ENCODE measurements at regions not wholly inside any gene's neighbourhood (a gene's known extent, or its start where the extent isn't known, plus 50 kb on each side); places are given as distances from the start of the nearest gene placed in this dataset.

DNA sequence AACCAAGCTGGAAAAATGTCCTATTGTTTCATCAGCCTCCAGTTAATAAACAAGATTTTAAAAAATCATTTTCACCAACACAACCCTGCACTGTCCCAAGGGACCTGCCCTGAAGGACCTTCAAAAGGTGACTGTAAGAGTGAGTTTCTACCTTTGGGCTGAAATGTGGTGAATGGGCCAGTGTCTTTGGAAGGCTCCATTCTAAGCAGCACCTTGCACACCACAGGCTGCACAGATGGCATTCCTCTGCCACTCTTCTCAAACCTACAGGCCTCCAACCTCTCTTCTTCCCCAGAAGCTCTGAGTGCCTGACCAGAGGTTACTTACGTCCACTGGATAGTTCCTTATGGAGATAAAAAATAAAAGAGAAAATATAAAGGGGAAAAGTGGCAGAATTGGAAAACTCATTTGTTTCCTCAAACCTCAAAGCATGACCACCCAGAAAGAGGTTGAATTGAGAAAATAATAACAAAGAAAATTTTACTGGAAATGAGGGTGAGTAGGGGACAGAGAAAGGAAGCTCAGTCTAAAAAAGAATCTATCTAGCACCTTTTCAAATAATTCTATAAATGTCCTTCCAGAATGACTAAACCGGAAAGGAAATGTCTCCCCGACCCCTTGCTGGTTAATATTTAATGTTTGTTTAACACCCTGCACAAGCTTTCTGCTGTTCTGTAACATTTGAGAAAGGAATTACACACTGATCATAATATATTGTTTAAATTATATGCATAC, 175.7 kb downstream of the METTL4 start:
- no peaks in the 10 kb centered on the region for H3K36me3 Mint-ChIP-seq
- ATAC-seq (ENCODE audit: low read depth) = no peak
- no peaks in the 10 kb centered on the region for H3K4me1 Mint-ChIP-seq
- H3K27ac Mint-ChIP-seq = no peak overlapping the region
- POLR2A ChIA-PET = no interaction called here
- DNase-seq = no peak
- no peaks in the 10 kb centered on the region for H3K9me3 Mint-ChIP-seq
- H3K27me3 Mint-ChIP-seq = peaks cover 9% of the 10 kb centered on the region
- H3K4me3 Mint-ChIP-seq = no peak overlapping the region

DNA sequence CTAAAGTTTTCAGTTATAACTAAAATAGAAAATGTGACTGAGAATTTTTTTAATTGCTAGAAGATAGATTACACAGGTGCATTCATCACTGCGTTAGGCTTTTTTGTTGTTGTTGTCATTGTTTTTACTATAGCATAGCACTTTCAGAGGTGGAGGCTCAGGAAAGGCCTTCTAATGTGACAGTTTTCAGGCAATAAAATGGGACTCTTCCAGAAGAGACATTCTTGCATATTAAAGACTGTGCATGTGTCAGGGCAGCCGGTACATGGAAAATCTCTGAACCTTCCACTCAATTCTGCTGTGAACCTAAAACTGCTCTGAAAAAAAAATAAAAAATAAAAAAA, 175.2 kb downstream of the METTL4 start:
- Mint-ChIP-seq H3K36me3 (no peaks in the 10 kb centered on the region), H3K4me1 (no peaks in the 10 kb centered on the region), H3K4me3 (no peak overlapping the region), H3K9me3 (no peaks in the 10 kb centered on the region), H3K27ac (no peak overlapping the region), H3K27me3 (peaks cover 9% of the 10 kb centered on the region)
- no peak for DNase-seq
- POLR2A ChIA-PET = no interaction called here
- ATAC-seq (ENCODE audit: low read depth) = no peak

DNA sequence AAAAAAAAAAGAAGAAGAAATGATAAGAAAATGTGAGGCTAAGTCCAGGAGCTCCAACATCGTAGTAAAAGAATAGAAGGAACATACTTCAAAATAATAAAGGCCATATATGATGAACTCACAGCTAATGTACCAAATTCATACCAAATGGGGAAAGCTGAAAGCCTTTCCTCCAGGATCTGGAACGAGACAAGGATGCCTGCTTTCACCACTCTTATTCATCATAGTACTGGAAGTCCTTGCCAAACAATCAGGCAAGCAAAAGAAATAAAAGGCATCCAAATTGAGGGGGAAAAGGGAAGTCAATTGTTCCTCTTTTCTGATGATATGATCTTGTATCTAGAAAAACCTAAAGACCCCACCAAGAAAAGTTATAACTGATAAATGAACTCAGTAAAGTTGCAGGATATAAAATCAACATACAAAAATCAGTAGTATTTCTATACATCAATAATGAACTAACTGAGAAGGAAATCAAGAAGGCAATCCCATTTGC, 170.6 kb downstream of the METTL4 start:
- ATAC-seq (ENCODE audit: low read depth) = no peak
- Mint-ChIP-seq H3K27ac (no peak overlapping the region), H3K9me3 (no peaks in the 10 kb centered on the region), H3K4me1 (no peaks in the 10 kb centered on the region), H3K27me3 (peaks cover 2% of the 10 kb centered on the region), H3K4me3 (no peak overlapping the region), H3K36me3 (no peaks in the 10 kb centered on the region)
- DNase-seq = no peak
- POLR2A ChIA-PET = no interaction called here

DNA sequence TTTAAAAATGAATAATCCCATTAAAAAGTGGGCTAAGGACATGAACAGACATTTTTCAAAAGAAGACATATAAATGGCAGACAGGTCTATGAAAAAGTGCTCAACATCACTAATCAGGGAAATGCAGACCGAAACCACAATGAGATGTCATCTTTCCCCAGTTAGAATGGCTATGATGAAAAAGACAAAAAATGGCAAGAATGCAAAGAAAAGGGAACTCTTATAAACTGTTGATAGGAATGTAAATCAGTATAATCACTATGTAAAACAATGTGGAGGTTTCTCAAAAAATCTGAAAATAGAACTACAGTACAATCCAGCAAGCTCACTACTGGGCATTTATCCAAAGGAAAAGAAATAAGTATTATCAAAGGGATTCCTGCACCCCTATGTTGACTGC, 169.2 kb downstream of the METTL4 start:
- no peak for DNase-seq
- Mint-ChIP-seq H3K9me3 (no peaks in the 10 kb centered on the region), H3K27me3 (peaks cover 4% of the 10 kb centered on the region), H3K4me3 (no peak overlapping the region), H3K4me1 (no peaks in the 10 kb centered on the region), H3K36me3 (no peaks in the 10 kb centered on the region), H3K27ac (no peak overlapping the region)
- ATAC-seq (ENCODE audit: low read depth) = no peak
- POLR2A ChIA-PET = no interaction called here

DNA sequence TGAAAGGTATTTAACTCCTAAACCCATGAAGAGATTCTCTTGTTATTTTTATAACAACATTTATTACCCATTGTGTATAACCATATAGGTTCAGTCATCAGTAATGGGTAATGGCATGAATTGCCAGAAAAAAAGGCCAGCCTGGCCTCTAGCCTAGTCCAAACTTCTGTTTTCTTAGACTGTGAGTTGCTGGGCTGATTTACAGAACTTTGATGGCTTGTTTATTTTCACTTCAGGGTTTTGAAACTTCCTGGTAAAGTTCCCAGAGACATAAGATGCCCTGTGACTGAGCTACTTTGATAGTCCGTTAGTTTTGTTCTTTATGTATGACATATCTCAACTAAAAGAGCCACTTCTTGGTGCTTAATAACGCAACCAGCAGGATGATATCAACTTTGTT, 164.8 kb downstream of the METTL4 start:
- H3K4me1 Mint-ChIP-seq = no peaks in the 10 kb centered on the region
- no peak overlapping the region for H3K27ac Mint-ChIP-seq
- peaks cover 4% of the 10 kb centered on the region for H3K27me3 Mint-ChIP-seq
- H3K9me3 Mint-ChIP-seq = no peaks in the 10 kb centered on the region
- H3K4me3 Mint-ChIP-seq = no peak overlapping the region
- no peak for DNase-seq
- H3K36me3 Mint-ChIP-seq = no peaks in the 10 kb centered on the region
- POLR2A ChIA-PET = no interaction called here
- no peak for ATAC-seq (ENCODE audit: low read depth)

DNA sequence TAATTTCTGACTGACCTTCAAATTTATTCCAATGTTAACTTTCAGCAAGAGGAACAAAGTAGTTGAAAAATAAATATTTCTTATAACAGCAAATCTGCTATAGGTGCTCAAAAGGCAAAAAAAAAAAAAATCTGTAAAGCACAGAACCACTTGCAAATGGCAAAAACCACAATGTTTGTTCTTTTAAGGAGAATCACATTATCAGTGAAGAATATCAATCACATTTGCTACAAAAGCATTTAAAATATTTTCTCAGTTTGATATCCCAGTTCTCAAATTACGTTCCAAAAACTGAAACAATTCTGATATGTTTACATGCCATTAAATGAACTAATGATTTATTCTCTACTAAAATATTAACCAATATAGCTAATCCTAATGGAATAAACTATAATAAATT, 163.3 kb downstream of the METTL4 start:
- ATAC-seq (ENCODE audit: low read depth) (no peak), DNase-seq (no peak)
- Mint-ChIP-seq H3K4me3 (no peak overlapping the region), H3K27ac (no peak overlapping the region), H3K4me1 (no peaks in the 10 kb centered on the region), H3K36me3 (no peaks in the 10 kb centered on the region), H3K27me3 (peaks cover 4% of the 10 kb centered on the region), H3K9me3 (no peaks in the 10 kb centered on the region)
- POLR2A ChIA-PET = no interaction called here

DNA sequence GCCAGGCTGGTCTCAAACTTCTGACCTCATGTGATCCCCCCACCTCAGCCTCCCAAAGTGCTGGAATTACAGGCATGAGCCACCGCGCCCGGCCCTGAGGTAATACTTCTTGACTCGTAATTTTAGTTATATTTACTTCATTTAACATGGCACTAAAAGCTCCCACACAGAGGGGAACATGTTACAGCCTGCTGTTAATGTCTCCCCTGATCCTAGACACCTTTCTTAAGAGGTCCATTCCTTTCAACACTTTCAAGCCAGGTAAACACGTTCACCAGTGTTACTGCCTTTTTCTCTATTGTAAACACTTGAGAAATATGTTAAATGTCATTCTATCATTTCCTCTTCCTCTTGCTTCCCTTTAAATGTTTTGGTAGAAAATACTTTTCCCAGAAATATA, 161.4 kb downstream of the METTL4 start:
- Mint-ChIP-seq H3K36me3 (no peaks in the 10 kb centered on the region), H3K27me3 (peaks cover 8% of the 10 kb centered on the region), H3K4me1 (no peaks in the 10 kb centered on the region), H3K9me3 (no peaks in the 10 kb centered on the region), H3K27ac (no peak overlapping the region), H3K4me3 (no peak overlapping the region)
- POLR2A ChIA-PET = no interaction called here
- no peak for DNase-seq
- ATAC-seq (ENCODE audit: low read depth) = no peak

DNA sequence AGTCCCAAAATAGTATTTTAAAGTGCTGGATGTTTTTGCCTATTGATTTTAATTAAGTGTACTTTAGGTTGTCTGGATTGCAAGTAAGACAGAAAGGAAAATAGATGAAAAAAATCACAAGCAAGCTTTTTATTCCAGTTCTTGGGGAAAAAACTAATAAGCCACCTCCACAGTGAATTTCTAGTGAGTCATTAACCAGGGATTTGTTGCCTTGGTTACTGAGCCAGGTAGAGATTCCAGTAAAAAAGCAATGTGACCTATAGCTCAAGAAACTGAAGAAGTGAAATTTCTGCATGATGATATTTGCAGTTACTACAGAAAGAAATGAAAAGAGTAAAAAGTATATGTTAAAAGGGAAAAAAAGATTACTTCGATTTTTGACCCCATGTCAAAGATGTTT, 160.6 kb downstream of the METTL4 start:
- Mint-ChIP-seq H3K4me1 (no peaks in the 10 kb centered on the region), H3K4me3 (no peak overlapping the region), H3K36me3 (no peaks in the 10 kb centered on the region), H3K27me3 (peaks cover 8% of the 10 kb centered on the region), H3K27ac (no peak overlapping the region), H3K9me3 (no peaks in the 10 kb centered on the region)
- POLR2A ChIA-PET = no interaction called here
- DNase-seq (no peak), ATAC-seq (ENCODE audit: low read depth) (no peak)

DNA sequence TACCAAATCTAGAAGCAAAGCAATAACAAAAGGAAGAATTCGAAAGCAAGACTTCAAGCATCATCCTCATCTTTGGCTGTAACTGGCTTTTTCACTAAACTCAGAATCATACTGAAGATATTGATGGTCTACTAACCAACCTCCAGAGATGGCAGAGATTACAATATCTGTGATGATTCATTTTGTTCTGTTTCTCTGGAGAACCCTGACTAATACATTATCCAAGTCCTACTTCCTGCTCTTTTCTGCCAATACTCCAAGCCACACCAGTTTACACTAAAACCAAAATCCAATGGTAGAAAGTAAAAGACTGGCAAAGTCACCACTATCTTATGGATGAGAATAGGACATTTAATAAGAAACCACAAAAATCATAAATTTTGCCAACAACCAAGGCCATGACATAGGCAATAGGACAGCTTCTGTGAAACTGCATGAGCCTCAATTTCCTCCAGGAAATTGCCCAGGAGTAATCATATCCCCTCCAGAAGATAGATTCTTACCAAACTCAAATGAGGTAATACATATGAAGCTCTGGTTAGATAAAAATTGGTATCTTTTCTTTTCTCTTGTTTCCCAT, 159.8 kb downstream of the METTL4 start:
- Mint-ChIP-seq H3K9me3 (no peaks in the 10 kb centered on the region), H3K36me3 (no peaks in the 10 kb centered on the region), H3K4me3 (no peak overlapping the region), H3K27ac (no peak overlapping the region), H3K27me3 (peaks cover 6% of the 10 kb centered on the region), H3K4me1 (no peaks in the 10 kb centered on the region)
- ATAC-seq (ENCODE audit: low read depth) (no peak), DNase-seq (no peak)
- POLR2A ChIA-PET = no interaction called here

DNA sequence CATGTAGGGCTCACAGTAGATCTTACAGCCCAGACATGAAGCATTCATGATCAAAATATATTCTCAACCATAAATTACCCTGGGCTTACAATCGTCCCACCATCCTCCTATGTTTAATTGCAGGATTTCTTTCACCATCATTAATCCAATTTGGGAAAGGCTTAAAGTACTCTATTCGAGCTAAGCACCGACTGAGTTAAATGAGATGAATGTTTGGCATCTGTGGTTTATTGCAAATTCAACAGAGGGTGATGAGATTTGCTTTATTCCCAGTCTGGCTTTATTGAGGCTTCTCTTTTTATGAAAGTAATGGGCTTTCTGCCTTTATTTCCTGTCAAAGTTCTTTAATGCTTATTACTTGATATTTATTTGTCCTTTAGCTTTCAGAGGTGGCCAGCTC, 159.0 kb downstream of the METTL4 start:
- no peak for DNase-seq
- Mint-ChIP-seq H3K4me3 (no peak overlapping the region), H3K9me3 (no peaks in the 10 kb centered on the region), H3K27me3 (peaks cover 6% of the 10 kb centered on the region), H3K27ac (no peak overlapping the region), H3K36me3 (no peaks in the 10 kb centered on the region), H3K4me1 (no peaks in the 10 kb centered on the region)
- ATAC-seq (ENCODE audit: low read depth) = no peak
- POLR2A ChIA-PET = no interaction called here

DNA sequence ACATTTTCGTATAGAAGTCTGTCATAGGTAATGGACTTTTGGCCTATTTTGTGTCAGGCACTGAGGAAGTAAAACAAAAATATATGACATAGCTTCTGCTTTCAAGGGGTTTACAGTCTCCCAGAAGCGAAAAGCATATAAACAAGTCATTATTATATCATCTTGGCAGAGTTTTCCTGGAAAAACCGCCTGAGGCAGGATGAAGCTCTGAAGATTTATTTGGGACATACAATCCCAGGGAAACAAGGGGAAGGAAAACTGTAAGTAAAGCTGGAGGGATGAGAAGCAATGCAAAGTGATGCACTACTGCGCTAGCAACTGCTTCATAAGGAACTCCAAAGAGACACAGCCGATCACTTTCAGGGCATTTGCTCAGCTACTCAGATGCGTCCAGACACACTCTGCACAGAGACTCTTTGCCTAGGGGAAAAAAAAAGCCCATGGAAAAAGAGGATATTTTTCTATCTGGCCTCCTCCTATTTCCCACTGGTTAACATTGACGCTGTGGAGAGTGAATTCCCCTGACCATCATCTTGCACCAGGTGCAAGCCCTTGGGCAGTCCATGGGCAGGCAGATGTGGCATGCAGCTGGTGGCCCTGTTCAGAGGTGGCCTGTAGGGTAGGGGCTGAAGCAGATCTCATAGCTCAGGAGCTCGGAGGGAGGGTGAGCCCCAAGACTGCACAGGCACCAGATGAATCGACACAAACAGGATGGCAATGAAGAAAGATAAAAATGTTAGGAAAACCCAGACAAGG, 158.1 kb downstream of the METTL4 start:
- Mint-ChIP-seq H3K27me3 (peaks cover 6% of the 10 kb centered on the region), H3K27ac (no peak overlapping the region)

DNA sequence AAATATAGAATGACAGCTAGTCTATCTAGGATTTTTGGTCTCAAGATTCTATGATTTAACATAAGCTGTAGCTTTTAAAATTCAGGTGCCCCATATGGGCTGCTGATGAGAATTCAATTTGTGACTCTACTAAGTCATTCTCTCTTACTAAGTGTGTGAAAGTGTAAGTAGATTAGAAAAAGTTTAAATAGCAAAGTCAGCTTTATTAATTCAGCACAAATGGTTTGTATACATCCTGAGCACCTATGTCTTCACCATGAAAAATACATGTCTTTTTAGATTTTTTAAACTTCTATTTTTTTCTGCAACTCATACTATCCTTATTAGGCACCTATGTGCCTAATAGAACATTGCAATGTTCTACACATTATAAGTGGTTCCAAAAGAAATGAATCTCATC, 157.1 kb downstream of the METTL4 start:
- DNase-seq (no peak), ATAC-seq (ENCODE audit: low read depth) (no peak)
- Mint-ChIP-seq H3K4me1 (no peaks in the 10 kb centered on the region), H3K27ac (no peak overlapping the region), H3K27me3 (peaks cover 6% of the 10 kb centered on the region), H3K4me3 (no peak overlapping the region), H3K9me3 (no peaks in the 10 kb centered on the region), H3K36me3 (no peaks in the 10 kb centered on the region)
- POLR2A ChIA-PET = no interaction called here

More for the DNA sequence above, 158.1 kb downstream of the METTL4 start:
- POLR2A ChIA-PET = no interaction called here
- H3K36me3 Mint-ChIP-seq = no peaks in the 10 kb centered on the region
- H3K9me3 Mint-ChIP-seq = no peaks in the 10 kb centered on the region
- no peak overlapping the region for H3K4me3 Mint-ChIP-seq
- ATAC-seq (ENCODE audit: low read depth) (no peak), DNase-seq (no peak)
- no peaks in the 10 kb centered on the region for H3K4me1 Mint-ChIP-seq

DNA sequence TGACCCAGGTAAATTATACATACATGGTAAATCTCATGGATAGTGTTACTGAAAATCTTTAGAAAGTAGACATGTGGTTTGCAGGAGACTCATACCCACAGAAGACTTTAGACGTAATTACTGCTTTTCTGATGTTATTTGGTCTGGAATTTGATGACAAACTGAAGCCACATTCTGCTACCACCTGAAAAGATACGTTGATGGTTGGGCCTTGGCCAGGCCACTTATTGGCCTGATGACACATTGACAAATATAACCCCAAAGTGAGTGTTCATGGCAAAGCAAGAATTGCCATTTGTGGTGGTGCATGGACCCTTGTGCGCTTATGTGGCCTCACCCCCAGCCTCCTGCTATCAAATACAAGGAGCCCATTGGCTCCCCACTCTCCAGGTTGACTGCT, 155.6 kb downstream of the METTL4 start:
- Mint-ChIP-seq H3K36me3 (no peaks in the 10 kb centered on the region), H3K9me3 (no peaks in the 10 kb centered on the region), H3K27me3 (peaks cover 3% of the 10 kb centered on the region), H3K4me1 (no peaks in the 10 kb centered on the region), H3K4me3 (no peak overlapping the region), H3K27ac (no peak overlapping the region)
- POLR2A ChIA-PET = no interaction called here
- ATAC-seq (ENCODE audit: low read depth) (no peak), DNase-seq (no peak)

Data from activated naive CD8-positive, alpha-beta T cell treated with anti-CD3 and anti-CD28 coated beads, Interleukin-2, amount 10 ng/mL, durations not matched to agents 7 days and 5 days (primary cell).